ENCODE measurements at regions not wholly inside any gene's neighbourhood (a gene's known extent, or its start where the extent isn't known, plus 50 kb on each side); places are given as distances from the start of the nearest gene placed in this dataset.

GRCh38 chr10:120742373-120742772 lies 108.8 kb upstream of the WDR11 start:
- TF ChIP-seq, protein P1, sequence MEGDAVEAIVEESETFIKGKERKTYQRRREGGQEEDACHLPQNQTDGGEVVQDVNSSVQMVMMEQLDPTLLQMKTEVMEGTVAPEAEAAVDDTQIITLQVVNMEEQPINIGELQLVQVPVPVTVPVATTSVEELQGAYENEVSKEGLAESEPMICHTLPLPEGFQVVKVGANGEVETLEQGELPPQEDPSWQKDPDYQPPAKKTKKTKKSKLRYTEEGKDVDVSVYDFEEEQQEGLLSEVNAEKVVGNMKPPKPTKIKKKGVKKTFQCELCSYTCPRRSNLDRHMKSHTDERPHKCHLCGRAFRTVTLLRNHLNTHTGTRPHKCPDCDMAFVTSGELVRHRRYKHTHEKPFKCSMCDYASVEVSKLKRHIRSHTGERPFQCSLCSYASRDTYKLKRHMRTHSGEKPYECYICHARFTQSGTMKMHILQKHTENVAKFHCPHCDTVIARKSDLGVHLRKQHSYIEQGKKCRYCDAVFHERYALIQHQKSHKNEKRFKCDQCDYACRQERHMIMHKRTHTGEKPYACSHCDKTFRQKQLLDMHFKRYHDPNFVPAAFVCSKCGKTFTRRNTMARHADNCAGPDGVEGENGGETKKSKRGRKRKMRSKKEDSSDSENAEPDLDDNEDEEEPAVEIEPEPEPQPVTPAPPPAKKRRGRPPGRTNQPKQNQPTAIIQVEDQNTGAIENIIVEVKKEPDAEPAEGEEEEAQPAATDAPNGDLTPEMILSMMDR (IDR thresholded peaks at IDR 0.05): no peak
- TF ChIP-seq EP300 (IDR thresholded peaks at IDR 0.05): no peak
- no peak for TF ChIP-seq POLR2A (IDR thresholded peaks at IDR 0.05)
- TF ChIP-seq POLR2AphosphoS5 (IDR thresholded peaks at IDR 0.05): no peak

All from stomach (tissue), 4 donors.